ENCODE measurements at regions not wholly inside any gene's neighbourhood (a gene's known extent, or its start where the extent isn't known, plus 50 kb on each side); places are given as distances from the start of the nearest gene placed in this dataset.

DNA sequence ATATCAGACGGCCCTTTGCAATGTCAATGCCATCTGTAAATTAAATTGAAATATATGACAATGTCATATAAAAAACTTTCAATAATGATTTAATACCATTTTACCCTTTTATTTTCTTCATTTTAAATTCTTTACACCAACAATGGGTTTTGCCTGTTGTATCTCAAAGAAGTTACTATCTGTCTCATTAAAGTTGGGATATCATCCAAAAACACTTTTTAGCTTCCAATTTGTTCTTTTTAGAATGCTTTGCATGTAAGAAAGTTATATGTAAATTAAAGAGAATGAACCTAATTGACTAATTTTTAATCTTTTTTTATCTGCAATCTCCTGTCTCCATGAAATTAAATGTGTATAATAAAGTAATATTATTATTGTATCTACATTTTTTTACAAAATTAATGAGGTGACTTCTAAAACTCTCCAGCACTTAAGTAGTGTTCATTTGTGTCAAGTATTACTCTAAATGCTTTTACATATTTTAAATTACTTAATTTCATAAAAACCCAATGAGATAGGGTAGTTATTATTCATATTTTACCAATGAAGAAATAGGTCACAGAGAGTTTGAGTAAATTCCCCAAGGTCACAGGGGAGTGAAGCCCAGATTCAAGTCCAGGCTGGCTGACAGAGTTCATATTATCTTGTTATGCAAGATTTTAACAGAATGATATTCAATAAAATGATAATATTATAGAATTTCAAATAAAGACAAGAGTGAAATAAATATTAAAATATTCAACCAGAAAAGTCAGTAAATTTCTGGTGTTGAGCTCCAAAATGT lies 673.0 kb upstream of the FLRT2 start:
- no peak for TF ChIP-seq EZH2 (IDR thresholded peaks at IDR 0.05; ENCODE audit: borderline replicate concordance)
- TF ChIP-seq, protein P1, sequence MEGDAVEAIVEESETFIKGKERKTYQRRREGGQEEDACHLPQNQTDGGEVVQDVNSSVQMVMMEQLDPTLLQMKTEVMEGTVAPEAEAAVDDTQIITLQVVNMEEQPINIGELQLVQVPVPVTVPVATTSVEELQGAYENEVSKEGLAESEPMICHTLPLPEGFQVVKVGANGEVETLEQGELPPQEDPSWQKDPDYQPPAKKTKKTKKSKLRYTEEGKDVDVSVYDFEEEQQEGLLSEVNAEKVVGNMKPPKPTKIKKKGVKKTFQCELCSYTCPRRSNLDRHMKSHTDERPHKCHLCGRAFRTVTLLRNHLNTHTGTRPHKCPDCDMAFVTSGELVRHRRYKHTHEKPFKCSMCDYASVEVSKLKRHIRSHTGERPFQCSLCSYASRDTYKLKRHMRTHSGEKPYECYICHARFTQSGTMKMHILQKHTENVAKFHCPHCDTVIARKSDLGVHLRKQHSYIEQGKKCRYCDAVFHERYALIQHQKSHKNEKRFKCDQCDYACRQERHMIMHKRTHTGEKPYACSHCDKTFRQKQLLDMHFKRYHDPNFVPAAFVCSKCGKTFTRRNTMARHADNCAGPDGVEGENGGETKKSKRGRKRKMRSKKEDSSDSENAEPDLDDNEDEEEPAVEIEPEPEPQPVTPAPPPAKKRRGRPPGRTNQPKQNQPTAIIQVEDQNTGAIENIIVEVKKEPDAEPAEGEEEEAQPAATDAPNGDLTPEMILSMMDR (IDR thresholded peaks at IDR 0.05; ENCODE audit: poor library complexity) = no peak
